Spleen (tissue), 7 donors: ENCODE measurements at regions not wholly inside any gene's neighbourhood (a gene's known extent, or its start where the extent isn't known, plus 50 kb on each side); places are given as distances from the start of the nearest gene placed in this dataset.

Source experiments
- CTCF ChIP-seq, 11 experiments: fragments of 200-600 bp in 7 of 11; fragments of 450-650 bp in 4 of 11; sonication (generic) in 4 of 11; IDR thresholded peaks in 8 of 11; conservative IDR thresholded peaks in 3 of 11; 1 replicate in 7 of 11; 2 replicates in 4 of 11; pipeline versions ENCODE4 v1.4.0 to v1.8.0; 2016 to 2021; ENCODE audit warnings: antibody characterized with exemption in 11 of 11, inconsistent platforms in 4 of 11, mild to moderate bottlenecking in 1 of 11
- POLR2A ChIP-seq, 3 donors: fragments of 450-650 bp; IDR thresholded peaks; one replicate each; pipeline ENCODE4 v1.5.1; 2017; ENCODE audit warnings: antibody characterized with exemption in 3 of 3, mild to moderate bottlenecking in 1 of 3
- POLR2AphosphoS5 ChIP-seq, 3 donors: sonication (generic); formaldehyde crosslinking; IDR thresholded peaks; one replicate each; pipeline ENCODE4 v1.5.1; 2017; ENCODE audit warnings: antibody characterized with exemption in 3 of 3
- donor health status: DM: no; HTN: no; CAD: no; lungs with moderate emphysema.
- donor health status: DM: no; HTN: no; CAD: no.
- donor health status: DM: no; HTN: no; CAD: no.

- TF ChIP-seq CTCF (IDR thresholded peaks at IDR 0.05 in 8 of 11, conservative IDR thresholded peaks at IDR 0.05 in 3 of 11) = no peak
- no peak for TF ChIP-seq POLR2A (IDR thresholded peaks at IDR 0.05)
- TF ChIP-seq POLR2AphosphoS5 (IDR thresholded peaks at IDR 0.05) = no peak
Observed at GRCh38 chr3:43170553-43170952, 64.7 kb upstream of the POMGNT2 start.
